GM13977 (cell line): ENCODE measurements at regions not wholly inside any gene's neighbourhood (a gene's known extent, or its start where the extent isn't known, plus 50 kb on each side); places are given as distances from the start of the nearest gene placed in this dataset.

ENCODE experiments used
- DNase-seq: peaks from one replicate; pipeline ENCODE4 v3.0.0; 2012; ENCODE audit warnings: low spot score
- in situ Hi-C: fragments of 300-500 bp; cut with MboI; formaldehyde crosslinking; loops from one replicate; pipeline ENCODE4 v1.12.0; 2022; ENCODE audit warnings: low sequenced_read_pairs, low pct_unique_long_range_greater_than_20kb, mixed read lengths, inconsistent platforms; ENCODE audit not compliant: unreplicated experiment
- TF ChIP-seq, protein P1 (sequence below): IDR thresholded peaks from 2 replicates; pipeline ENCODE4 v1.5.1; 2012; ENCODE audit warnings: mild to moderate bottlenecking, control low read depth; ENCODE audit not compliant: insufficient read depth; ENCODE audit errors: extremely low read depth, missing control alignments

DNA sequence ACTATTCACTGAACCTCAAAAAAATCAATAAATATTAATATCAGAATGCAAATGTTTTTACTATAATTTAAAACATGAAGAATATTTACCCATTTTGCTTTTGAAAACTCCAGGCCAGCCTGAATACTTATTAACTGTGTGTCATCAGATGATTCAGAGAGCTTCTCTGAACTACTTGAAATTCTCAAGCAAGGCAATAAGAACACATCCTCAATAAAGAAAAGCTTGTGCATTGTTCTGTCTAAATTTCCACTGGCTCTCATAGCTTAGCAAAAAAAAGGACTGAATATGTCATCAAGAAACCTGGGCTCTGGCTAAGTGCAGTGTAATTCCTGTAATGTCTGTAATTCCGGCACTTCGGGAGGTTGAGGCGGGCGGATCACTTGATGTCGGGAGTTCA, 194.1 kb downstream of the BTG1 start:
- in situ Hi-C loops = no loop called here
- DNase-seq = no peak
- TF ChIP-seq, protein P1, sequence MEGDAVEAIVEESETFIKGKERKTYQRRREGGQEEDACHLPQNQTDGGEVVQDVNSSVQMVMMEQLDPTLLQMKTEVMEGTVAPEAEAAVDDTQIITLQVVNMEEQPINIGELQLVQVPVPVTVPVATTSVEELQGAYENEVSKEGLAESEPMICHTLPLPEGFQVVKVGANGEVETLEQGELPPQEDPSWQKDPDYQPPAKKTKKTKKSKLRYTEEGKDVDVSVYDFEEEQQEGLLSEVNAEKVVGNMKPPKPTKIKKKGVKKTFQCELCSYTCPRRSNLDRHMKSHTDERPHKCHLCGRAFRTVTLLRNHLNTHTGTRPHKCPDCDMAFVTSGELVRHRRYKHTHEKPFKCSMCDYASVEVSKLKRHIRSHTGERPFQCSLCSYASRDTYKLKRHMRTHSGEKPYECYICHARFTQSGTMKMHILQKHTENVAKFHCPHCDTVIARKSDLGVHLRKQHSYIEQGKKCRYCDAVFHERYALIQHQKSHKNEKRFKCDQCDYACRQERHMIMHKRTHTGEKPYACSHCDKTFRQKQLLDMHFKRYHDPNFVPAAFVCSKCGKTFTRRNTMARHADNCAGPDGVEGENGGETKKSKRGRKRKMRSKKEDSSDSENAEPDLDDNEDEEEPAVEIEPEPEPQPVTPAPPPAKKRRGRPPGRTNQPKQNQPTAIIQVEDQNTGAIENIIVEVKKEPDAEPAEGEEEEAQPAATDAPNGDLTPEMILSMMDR = no peak

DNA sequence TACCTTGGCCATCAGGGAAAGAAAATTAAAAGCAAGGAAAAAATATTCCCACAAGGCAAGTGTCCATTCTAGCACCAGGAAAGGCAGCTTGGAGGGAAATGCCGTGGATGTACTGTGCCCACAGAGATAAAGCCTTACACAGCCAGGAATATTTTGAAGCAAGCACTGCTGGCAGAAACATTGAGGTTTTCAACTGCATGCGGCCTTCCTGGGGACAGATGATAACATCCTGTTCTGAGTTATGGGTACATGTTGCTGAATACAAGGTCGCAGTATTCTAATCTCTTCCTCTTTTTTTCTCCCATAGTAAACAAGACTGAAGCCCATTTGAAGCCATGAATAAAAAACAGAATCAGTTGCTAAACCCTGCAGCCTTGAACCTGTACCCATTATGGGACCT, 197.1 kb downstream of the BTG1 start:
- TF ChIP-seq, protein P1 = no peak
- no peak for DNase-seq
- in situ Hi-C loops = no loop called here

DNA sequence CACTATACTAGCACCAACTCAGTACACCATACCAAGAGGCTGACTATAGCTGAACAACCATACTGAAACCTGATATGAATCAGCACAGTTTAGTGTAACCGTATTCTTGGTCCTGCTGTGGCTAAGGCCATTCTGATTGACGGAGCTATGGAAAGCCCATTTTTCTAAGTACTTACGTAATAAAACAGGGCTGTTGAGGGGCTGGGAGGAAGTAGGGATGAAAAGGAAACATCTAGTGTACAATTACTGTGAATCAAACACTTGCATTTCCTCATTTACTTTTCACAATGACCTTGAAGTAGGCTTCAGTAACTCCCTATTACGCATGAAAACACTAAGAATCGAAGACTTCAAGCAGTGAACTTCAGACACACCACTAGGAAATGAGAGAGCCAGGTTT, 198.2 kb downstream of the BTG1 start:
- in situ Hi-C loops = no loop called here
- DNase-seq = peak; percentile 28
- TF ChIP-seq, protein P1 = no peak

DNA sequence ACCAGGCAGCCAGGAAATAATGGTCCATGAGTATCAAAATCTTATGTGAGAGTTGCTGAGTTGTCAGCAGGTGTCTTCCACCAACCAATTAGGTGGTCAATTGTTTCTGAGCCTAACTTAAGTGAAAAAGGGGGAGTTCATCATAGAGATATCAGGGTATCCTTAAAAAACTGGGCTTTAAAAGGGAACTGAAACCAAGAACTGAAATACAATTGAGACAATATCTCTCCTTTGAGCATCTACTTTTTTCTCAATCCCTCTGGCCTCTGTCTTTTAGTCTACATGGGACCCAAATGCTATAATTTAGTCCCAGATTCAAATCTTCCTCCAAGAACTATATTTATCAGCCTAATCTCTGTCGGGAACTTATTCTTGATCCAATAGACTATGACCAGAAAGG, 201.0 kb downstream of the BTG1 start:
- TF ChIP-seq, protein P1 = no peak
- in situ Hi-C loops = no loop called here
- no peak for DNase-seq

DNA sequence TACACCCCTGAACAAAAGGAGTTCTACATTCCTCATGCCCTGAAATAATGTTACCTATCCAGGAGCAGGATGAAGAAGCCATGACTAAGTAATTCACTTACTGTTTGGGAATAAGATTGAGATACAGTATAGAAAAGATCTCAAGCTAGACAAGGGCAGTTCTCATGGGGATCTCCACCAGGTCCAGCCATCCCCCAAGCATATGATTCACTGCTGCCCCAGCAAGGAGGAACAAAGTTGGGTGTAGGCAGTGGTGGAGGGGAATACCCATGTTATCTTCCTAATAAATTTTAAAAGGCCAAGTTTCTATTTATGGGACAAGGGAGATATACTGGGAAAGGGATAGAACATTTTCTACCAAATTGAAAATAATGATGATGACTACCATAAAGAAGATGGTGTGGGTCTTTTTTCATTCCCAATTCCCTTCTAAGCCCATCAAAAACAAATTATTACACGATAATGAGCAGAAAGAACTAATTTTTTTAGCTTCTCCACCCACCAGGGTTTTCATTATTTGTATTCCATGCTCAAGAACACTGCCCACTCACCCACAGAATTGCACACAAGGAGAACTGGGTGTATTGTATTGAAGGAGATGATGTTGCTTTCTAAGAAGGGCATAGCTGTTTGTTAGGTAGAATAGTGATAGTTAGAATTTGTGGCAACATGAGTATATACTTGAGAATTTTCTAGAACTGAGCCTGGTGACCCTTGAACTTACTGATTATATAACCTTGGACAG, 204.6 kb downstream of the BTG1 start:
- DNase-seq = no peak
- TF ChIP-seq, protein P1 = no peak
- in situ Hi-C loops = no loop called here

DNA sequence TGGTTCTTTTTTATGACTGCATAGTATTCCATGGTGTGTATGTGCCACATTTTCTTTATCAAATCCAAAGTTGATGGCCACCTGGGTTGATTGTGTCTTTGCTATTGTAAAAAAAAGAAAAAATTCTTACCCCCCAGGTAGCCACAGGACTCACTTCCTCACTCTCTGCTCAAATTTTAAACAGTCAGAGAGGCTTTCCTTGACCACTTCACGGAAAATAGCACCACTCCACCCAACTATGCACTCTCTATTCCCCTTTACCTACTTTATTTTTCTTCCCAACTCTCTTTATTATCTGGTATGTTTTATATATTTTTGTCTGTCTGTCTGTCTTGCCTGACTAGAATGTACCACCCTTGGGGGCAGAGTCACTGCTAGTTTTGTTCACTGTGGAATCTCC, 205.3 kb downstream of the BTG1 start:
- in situ Hi-C loops = no loop called here
- TF ChIP-seq, protein P1 = no peak
- no peak for DNase-seq
